ENCODE measurements at regions not wholly inside any gene's neighbourhood (a gene's known extent, or its start where the extent isn't known, plus 50 kb on each side); places are given as distances from the start of the nearest gene placed in this dataset.

DNA sequence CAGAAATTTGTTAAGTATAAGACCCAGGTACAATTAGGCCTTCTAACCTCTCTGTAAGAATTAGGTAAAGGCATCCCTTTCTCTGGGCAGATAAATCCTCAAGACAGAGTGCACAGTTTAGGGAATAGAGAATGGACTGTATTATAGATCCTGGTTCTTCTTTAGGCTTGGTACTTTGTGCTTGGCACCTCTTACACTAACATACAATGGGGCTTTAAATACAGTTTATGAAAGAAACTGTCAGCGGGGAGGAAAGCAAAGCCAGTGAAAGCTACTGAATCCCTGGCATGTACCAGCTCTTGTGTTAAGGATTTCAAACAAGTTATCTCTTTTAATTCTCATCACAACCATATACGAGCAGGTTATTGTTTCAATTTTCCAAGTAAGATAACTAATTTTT lies 1350.0 kb downstream of the ADGRL3 start:
- intact Hi-C loops (cut with DNase I; ENCODE audit: low total_unique reads), result no loop called here
- H3K9me3 ChIP-seq, result peaks cover 0 to 4% (median 0%) of the 10 kb centered on the region in 8 donors
- no peak for DNase-seq

GRCh38 chr4:62549601-62550000 lies 1349.5 kb downstream of the ADGRL3 start:
- TF ChIP-seq POLR2A (IDR thresholded peaks at IDR 0.05) (no peak), POLR2AphosphoS5 (IDR thresholded peaks at IDR 0.05) (no peak)
- TF ChIP-seq, protein P1, sequence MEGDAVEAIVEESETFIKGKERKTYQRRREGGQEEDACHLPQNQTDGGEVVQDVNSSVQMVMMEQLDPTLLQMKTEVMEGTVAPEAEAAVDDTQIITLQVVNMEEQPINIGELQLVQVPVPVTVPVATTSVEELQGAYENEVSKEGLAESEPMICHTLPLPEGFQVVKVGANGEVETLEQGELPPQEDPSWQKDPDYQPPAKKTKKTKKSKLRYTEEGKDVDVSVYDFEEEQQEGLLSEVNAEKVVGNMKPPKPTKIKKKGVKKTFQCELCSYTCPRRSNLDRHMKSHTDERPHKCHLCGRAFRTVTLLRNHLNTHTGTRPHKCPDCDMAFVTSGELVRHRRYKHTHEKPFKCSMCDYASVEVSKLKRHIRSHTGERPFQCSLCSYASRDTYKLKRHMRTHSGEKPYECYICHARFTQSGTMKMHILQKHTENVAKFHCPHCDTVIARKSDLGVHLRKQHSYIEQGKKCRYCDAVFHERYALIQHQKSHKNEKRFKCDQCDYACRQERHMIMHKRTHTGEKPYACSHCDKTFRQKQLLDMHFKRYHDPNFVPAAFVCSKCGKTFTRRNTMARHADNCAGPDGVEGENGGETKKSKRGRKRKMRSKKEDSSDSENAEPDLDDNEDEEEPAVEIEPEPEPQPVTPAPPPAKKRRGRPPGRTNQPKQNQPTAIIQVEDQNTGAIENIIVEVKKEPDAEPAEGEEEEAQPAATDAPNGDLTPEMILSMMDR (IDR thresholded peaks at IDR 0.05 in 8 of 11, conservative IDR thresholded peaks at IDR 0.05 in 3 of 11), result no peak
- H3K9me3 ChIP-seq, result peaks cover 0 to 4% (median 0%) of the 10 kb centered on the region in 8 donors
- no peak for DNase-seq
- no peak overlapping the region for H3K27ac ChIP-seq
- intact Hi-C loops (cut with DNase I; ENCODE audit: low total_unique reads), result no loop called here
- no peaks in the 10 kb centered on the region for H3K36me3 ChIP-seq
- H3K27me3 ChIP-seq (replicated peaks in 1 of 7), result no peaks in the 10 kb centered on the region
- no peak overlapping the region for H3K4me3 ChIP-seq
- H3K4me1 ChIP-seq, result no peaks in the 10 kb centered on the region
- 89 to 100% (median 91%) methylated on average over 1 of the region's 1 CpG for WGBS, 5 donors

More for the DNA sequence above, 1350.0 kb downstream of the ADGRL3 start:
- Histone ChIP-seq H3K27ac (no peak overlapping the region), H3K27me3 (replicated peaks in 1 of 7) (no peaks in the 10 kb centered on the region), H3K4me1 (no peaks in the 10 kb centered on the region), H3K36me3 (no peaks in the 10 kb centered on the region), H3K4me3 (no peak overlapping the region)
- 72 to 88% (median 84%) methylated on average over 2 of the region's 2 CpGs for WGBS, 5 donors
- TF ChIP-seq POLR2A (IDR thresholded peaks at IDR 0.05) (no peak), POLR2AphosphoS5 (IDR thresholded peaks at IDR 0.05) (no peak)
- TF ChIP-seq, protein P1 (IDR thresholded peaks at IDR 0.05 in 8 of 11, conservative IDR thresholded peaks at IDR 0.05 in 3 of 11), result no peak

DNA sequence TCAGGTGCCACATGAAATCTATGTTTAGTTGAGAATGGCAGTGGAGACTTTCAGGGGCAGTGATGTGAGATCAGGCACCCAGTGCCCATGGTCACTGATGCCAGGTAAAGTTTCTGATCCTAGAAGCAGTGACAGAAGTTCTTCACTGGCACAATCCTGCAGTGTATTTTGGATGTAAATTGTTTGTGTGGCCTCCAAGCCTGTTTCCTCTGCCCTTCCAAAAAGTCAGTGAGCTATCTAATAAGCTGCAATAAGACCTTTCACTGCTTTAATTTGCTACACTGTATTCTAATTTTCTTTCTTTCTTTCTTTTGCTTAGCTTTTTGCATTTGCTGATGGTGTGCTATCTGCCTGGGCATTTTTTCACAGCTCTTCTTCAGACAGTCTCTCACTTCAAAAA lies 1348.6 kb downstream of the ADGRL3 start:
- H3K4me3 ChIP-seq, result no peak overlapping the region
- peaks cover 0 to 4% (median 0%) of the 10 kb centered on the region in 8 donors for H3K9me3 ChIP-seq
- no peak overlapping the region for H3K27ac ChIP-seq
- no peaks in the 10 kb centered on the region for H3K36me3 ChIP-seq
- DNase-seq, result no peak
- no peak for TF ChIP-seq POLR2AphosphoS5 (IDR thresholded peaks at IDR 0.05)
- TF ChIP-seq, protein P1 (IDR thresholded peaks at IDR 0.05 in 8 of 11, conservative IDR thresholded peaks at IDR 0.05 in 3 of 11), result no peak
- TF ChIP-seq POLR2A (IDR thresholded peaks at IDR 0.05), result no peak
- H3K4me1 ChIP-seq, result no peaks in the 10 kb centered on the region
- intact Hi-C loops (cut with DNase I; ENCODE audit: low total_unique reads), result no loop called here
- H3K27me3 ChIP-seq (replicated peaks in 1 of 7), result no peaks in the 10 kb centered on the region

DNA sequence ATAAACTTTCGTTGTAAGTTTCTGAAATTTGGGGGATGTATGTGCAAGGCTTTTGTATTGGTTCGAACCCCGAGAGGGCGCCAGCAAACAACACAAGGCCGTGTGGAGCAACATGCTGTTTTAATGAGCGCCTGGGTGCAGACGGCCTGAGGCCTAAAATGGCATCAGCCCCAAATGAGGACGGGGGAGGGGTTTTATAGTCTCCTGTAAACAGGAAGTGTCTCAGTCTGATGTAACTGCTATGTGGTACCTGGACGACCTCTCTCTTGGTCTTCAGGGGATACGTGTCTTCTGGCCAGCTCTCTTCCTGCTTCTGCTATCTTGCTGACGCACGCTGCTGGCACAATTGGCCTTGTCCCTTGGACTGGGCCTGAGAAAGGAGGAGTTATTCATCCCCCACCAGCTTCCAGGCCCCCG lies 1348.0 kb downstream of the ADGRL3 start:
- Histone ChIP-seq H3K27ac (no peak overlapping the region), H3K4me3 (no peak overlapping the region), H3K27me3 (replicated peaks in 1 of 7) (no peaks in the 10 kb centered on the region), H3K36me3 (no peaks in the 10 kb centered on the region), H3K9me3 (peaks cover 0 to 4% (median 0%) of the 10 kb centered on the region in 8 donors), H3K4me1 (no peaks in the 10 kb centered on the region)
- TF ChIP-seq, protein P1 (IDR thresholded peaks at IDR 0.05 in 8 of 11, conservative IDR thresholded peaks at IDR 0.05 in 3 of 11), result no peak
- 62 to 81% (median 73%) methylated on average over 13 of the region's 13 CpGs for WGBS, 5 donors
- DNase-seq, result no peak
- intact Hi-C loops (cut with DNase I; ENCODE audit: low total_unique reads), result no loop called here
